ENCODE measurements at regions not wholly inside any gene's neighbourhood (a gene's known extent, or its start where the extent isn't known, plus 50 kb on each side); places are given as distances from the start of the nearest gene placed in this dataset.

DNA sequence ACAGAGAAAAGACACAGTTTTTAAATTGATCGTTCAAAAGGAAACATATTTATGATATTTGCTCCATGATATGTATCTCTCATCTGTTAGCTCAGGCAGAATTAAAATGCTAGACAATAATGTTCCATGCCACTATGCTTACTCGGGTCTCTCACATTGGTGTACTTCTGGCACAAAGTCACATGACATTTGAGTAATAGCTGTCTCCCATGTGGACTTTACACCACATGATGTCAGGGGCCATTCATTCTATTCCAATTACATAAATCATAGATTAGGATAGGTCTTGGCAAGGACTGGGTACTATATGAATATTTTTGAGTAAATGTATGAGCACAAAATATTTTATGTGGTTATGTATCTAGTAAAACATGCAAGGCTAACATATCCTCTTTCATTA lies 648.4 kb downstream of the PLA2G4A start:
- TF ChIP-seq, protein P1, sequence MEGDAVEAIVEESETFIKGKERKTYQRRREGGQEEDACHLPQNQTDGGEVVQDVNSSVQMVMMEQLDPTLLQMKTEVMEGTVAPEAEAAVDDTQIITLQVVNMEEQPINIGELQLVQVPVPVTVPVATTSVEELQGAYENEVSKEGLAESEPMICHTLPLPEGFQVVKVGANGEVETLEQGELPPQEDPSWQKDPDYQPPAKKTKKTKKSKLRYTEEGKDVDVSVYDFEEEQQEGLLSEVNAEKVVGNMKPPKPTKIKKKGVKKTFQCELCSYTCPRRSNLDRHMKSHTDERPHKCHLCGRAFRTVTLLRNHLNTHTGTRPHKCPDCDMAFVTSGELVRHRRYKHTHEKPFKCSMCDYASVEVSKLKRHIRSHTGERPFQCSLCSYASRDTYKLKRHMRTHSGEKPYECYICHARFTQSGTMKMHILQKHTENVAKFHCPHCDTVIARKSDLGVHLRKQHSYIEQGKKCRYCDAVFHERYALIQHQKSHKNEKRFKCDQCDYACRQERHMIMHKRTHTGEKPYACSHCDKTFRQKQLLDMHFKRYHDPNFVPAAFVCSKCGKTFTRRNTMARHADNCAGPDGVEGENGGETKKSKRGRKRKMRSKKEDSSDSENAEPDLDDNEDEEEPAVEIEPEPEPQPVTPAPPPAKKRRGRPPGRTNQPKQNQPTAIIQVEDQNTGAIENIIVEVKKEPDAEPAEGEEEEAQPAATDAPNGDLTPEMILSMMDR (IDR thresholded peaks at IDR 0.05; ENCODE audit: low read length): no peak
- no peak for TF ChIP-seq EZH2 (optimal IDR thresholded peaks at IDR 0.05; ENCODE audit: low read depth, low read length)
- no peak for TF ChIP-seq EZH2phosphoT487 (IDR thresholded peaks at IDR 0.05; ENCODE audit: low read length)

All from MM.1S (cell line).